B cell (primary cell): ENCODE measurements at regions not wholly inside any gene's neighbourhood (a gene's known extent, or its start where the extent isn't known, plus 50 kb on each side); places are given as distances from the start of the nearest gene placed in this dataset.

Source experiments
- ATAC-seq: fragments of 200-7000 bp; cut with Tn5 transposase; one replicate; pipeline ENCODE4 v1.10.0; 2021; ENCODE audit warnings: low read depth, mild to moderate bottlenecking, moderate number of reproducible peaks, moderate library complexity
- CTCF ChIA-PET: fragments of 350-600 bp; sonication (Branson Sonifier 250); formaldehyde crosslinking; loops from one replicate; lab custom pipeline; 2021; ENCODE audit warnings: antibody characterized with exemption, inconsistent platforms; lab: Charles Lee
- POLR2A ChIA-PET: fragments of 350-600 bp; sonication (Branson Sonifier 250); formaldehyde crosslinking; loops from one replicate; lab custom pipeline; 2021; ENCODE audit warnings: antibody characterized with exemption; lab: Charles Lee
- DNase-seq: peaks from one replicate; pipeline ENCODE4 v3.0.0; 2013
- H2AFZ ChIP-seq: 2 replicates; pipeline ENCODE4 v1.6.1; 2012; ENCODE audit warnings: mild to moderate bottlenecking, low read depth, low read length; ENCODE audit not compliant: insufficient read depth, poor library complexity, severe bottlenecking
- H3K27ac ChIP-seq, 2 donors: 1 replicate in 1 of 2; 2 replicates in 1 of 2; pipeline ENCODE4 v1.5.1; 2012 to 2013; ENCODE audit warnings: low read length in 2 of 2, mild to moderate bottlenecking in 2 of 2, moderate library complexity in 1 of 2
- H3K27me3 ChIP-seq, 4 experiments: fragments of 200-600 bp in 1 of 4; sonication (generic) in 1 of 4; replicated peaks in 1 of 4; 1 replicate in 2 of 4; 2 replicates in 2 of 4; pipeline versions ENCODE4 v1.6.1 to v1.7.0; 2013 to 2016; ENCODE audit warnings: low read length in 3 of 4, mild to moderate bottlenecking in 2 of 4, mixed read lengths in 1 of 4, moderate library complexity in 1 of 4; ENCODE audit not compliant: insufficient read depth in 4 of 4, control insufficient read depth in 3 of 4; ENCODE audit errors: control extremely low read depth in 1 of 4
- H3K36me3 ChIP-seq, 2 experiments: replicated peaks in 1 of 2; 1 replicate in 1 of 2; 2 replicates in 1 of 2; pipeline versions ENCODE4 v1.6.1 to v1.7.1; 2013; ENCODE audit warnings: low read length in 1 of 2; ENCODE audit not compliant: insufficient read depth in 2 of 2, control insufficient read depth in 1 of 2; ENCODE audit errors: control extremely low read depth in 1 of 2, extremely low read depth in 1 of 2
- H3K4me1 ChIP-seq, 2 donors: fragments of 200-600 bp in 1 of 2; sonication (generic) in 1 of 2; 1 replicate in 1 of 2; 2 replicates in 1 of 2; pipeline versions ENCODE4 v1.5.1 to v1.6.1; 2013 to 2017; ENCODE audit warnings: low read length in 2 of 2; ENCODE audit not compliant: control insufficient read depth in 2 of 2, insufficient read depth in 2 of 2
- H3K4me2 ChIP-seq: replicated peaks from 2 replicates; pipeline ENCODE3; 2012; ENCODE audit warnings: mild to moderate bottlenecking, low read depth, low read length; ENCODE audit not compliant: poor library complexity, severe bottlenecking
- H3K4me3 ChIP-seq, 5 experiments: fragments of 200-600 bp in 1 of 5; sonication (generic) in 1 of 5; 1 replicate in 3 of 5; 2 replicates in 2 of 5; pipeline versions ENCODE4 v1.5.1 to v1.7.0; 2011 to 2016; ENCODE audit warnings: low read length in 4 of 5, mild to moderate bottlenecking in 4 of 5, low read depth in 2 of 5, control low read depth in 1 of 5, moderate library complexity in 1 of 5; ENCODE audit not compliant: insufficient read depth in 1 of 5; ENCODE audit errors: control extremely low read depth in 1 of 5, extremely low read depth in 1 of 5
- H3K79me2 ChIP-seq: fragments of 200-600 bp; sonication (generic); one replicate; pipeline ENCODE4 v1.6.0; 2016; ENCODE audit warnings: low read length; ENCODE audit not compliant: control insufficient read depth, insufficient read depth
- H3K9ac ChIP-seq: fragments of 200-600 bp; sonication (generic); 2 replicates; pipeline ENCODE4 v1.6.1; 2017; ENCODE audit warnings: mild to moderate bottlenecking, low read length, moderate library complexity
- H3K9me3 ChIP-seq, 3 donors: one replicate each; pipeline versions ENCODE4 v1.6.1 to v1.7.1; 2013; ENCODE audit warnings: low read length in 2 of 3; ENCODE audit not compliant: control insufficient read depth in 2 of 3, insufficient read depth in 1 of 3; ENCODE audit errors: control extremely low read depth in 1 of 3
- H4K20me1 ChIP-seq: 2 replicates; pipeline ENCODE4 v1.6.0; 2012; ENCODE audit warnings: mild to moderate bottlenecking, low read length; ENCODE audit not compliant: insufficient read depth, control insufficient read depth, poor library complexity, severe bottlenecking
- H3K27ac Mint-ChIP-seq: one replicate; pipeline ENCODE4 v1.8.0; 2021; ENCODE audit warnings: mixed read lengths
- H3K27me3 Mint-ChIP-seq: one replicate; pipeline ENCODE4 v1.8.0; 2021; ENCODE audit warnings: mixed read lengths
- H3K4me1 Mint-ChIP-seq: one replicate; pipeline ENCODE4 v1.8.0; 2021; ENCODE audit warnings: mixed read lengths
- H3K4me3 Mint-ChIP-seq: one replicate; pipeline ENCODE4 v1.8.0; 2021; ENCODE audit warnings: mixed read lengths
- H3K9me3 Mint-ChIP-seq: one replicate; pipeline ENCODE4 v1.8.0; 2022; ENCODE audit warnings: mixed read lengths; ENCODE audit not compliant: insufficient read depth
- CTCF ChIP-seq: fragments of 200-600 bp; IDR thresholded peaks from one replicate; pipeline ENCODE4 v1.8.0; 2022; ENCODE audit warnings: antibody characterized with exemption, mild to moderate bottlenecking
- EZH2 ChIP-seq: IDR thresholded peaks from 2 replicates; pipeline ENCODE4 v1.6.1; 2012; ENCODE audit warnings: borderline replicate concordance, low read depth, mild to moderate bottlenecking, moderate library complexity, low read length; ENCODE audit not compliant: insufficient read depth, poor library complexity, severe bottlenecking
- WGBS: methylation state at CpG from one replicate; pipeline ENCODE4 v1.1.5; 2013; ENCODE audit warnings: missing lambda C conversion rate; ENCODE audit not compliant: insufficient coverage; 5-methylcytosine and 5-hydroxymethylcytosine counted together
- intact Hi-C: fragments of 100-400 bp; cut with micrococcal nuclease; formaldehyde crosslinking; loops from one replicate; pipeline ENCODE4 v1.10.0; 2022

GRCh38 chr18:22549260-22549937 is 131.7 kb upstream of the CTAGE1 start:
- 86% methylated on average over 6 of the region's 6 CpGs for WGBS
- Histone ChIP-seq H3K27me3 (no peaks in the 10 kb centered on the region), H3K4me3 (no peak overlapping the region), H3K9ac (no peak overlapping the region), H3K9me3 (peaks cover 0 to 2% (median 0%) of the 10 kb centered on the region in 3 donors), H3K79me2 (no peaks in the 10 kb centered on the region), H3K36me3 (no peaks in the 10 kb centered on the region), H3K4me2 (no peak overlapping the region), H2AFZ (no peak overlapping the region), H3K27ac (no peak overlapping the region), H3K4me1 (no peaks in the 10 kb centered on the region), H4K20me1 (no peaks in the 10 kb centered on the region)
- peaks cover 3% of the 10 kb centered on the region for H3K27me3 Mint-ChIP-seq
- H3K9me3 Mint-ChIP-seq, result no peaks in the 10 kb centered on the region
- TF ChIP-seq EZH2 (no peak), CTCF (no peak)
- POLR2A ChIA-PET, result no interaction called here
- DNase-seq (no peak), ATAC-seq (no peak)
- H3K4me3 Mint-ChIP-seq, result no peak overlapping the region
- no peak overlapping the region for H3K27ac Mint-ChIP-seq
- CTCF ChIA-PET, result no interaction called here
- H3K4me1 Mint-ChIP-seq, result no peaks in the 10 kb centered on the region
- intact Hi-C loops, result no loop called here

GRCh38 chr18:22550366-22550765 is 132.7 kb upstream of the CTAGE1 start:
- DNase-seq, result no peak

More at GRCh38 chr18:22550366-22550765, 132.7 kb upstream of the CTAGE1 start:
- Mint-ChIP-seq H3K27ac (no peak overlapping the region), H3K4me1 (no peaks in the 10 kb centered on the region), H3K27me3 (peaks cover 3% of the 10 kb centered on the region), H3K4me3 (no peak overlapping the region), H3K9me3 (no peaks in the 10 kb centered on the region)
- no peak overlapping the region for H3K4me3 ChIP-seq
- CTCF ChIA-PET, result no interaction called here
- intact Hi-C loops, result no loop called here
- no peak overlapping the region for H2AFZ ChIP-seq
- ATAC-seq, result no peak
- no peaks in the 10 kb centered on the region for H3K9me3 ChIP-seq
- H4K20me1 ChIP-seq, result no peaks in the 10 kb centered on the region
- no peak overlapping the region for H3K27ac ChIP-seq
- H3K4me2 ChIP-seq, result no peak overlapping the region
- H3K27me3 ChIP-seq, result no peaks in the 10 kb centered on the region
- H3K9ac ChIP-seq, result no peak overlapping the region
- H3K4me1 ChIP-seq, result no peaks in the 10 kb centered on the region
- no peaks in the 10 kb centered on the region for H3K36me3 ChIP-seq
- POLR2A ChIA-PET, result no interaction called here
- TF ChIP-seq CTCF (no peak), EZH2 (no peak)
- no peaks in the 10 kb centered on the region for H3K79me2 ChIP-seq
- no CpG with 5 or more reads among the region's 2 CpGs for WGBS
